Astrocyte (in vitro differentiated cells and primary cell): ENCODE measurements at regions not wholly inside any gene's neighbourhood (a gene's known extent, or its start where the extent isn't known, plus 50 kb on each side); places are given as distances from the start of the nearest gene placed in this dataset.

Source experiments
- DNase-seq: peaks from one replicate; pipeline ENCODE4 v3.0.0-alpha.2; 2010; ENCODE audit warnings: low read depth
- FAIRE-seq: peaks from 2 replicates; lab custom pipeline; 2011; peaks lifted over from hg19 to GRCh38; lab: Jason Lieb, UNC
- H2AFZ ChIP-seq: 2 replicates; pipeline ENCODE4 v1.6.0; 2012; ENCODE audit warnings: low read depth, low read length, inconsistent platforms
- H3K27ac ChIP-seq: 2 replicates; pipeline ENCODE4 v1.5.1; 2011; ENCODE audit warnings: low read depth, low read length, inconsistent platforms
- H3K27me3 ChIP-seq: 2 replicates; pipeline ENCODE4 v1.6.0; 2011; ENCODE audit warnings: low read length, inconsistent platforms; ENCODE audit not compliant: insufficient read depth
- H3K36me3 ChIP-seq: 2 replicates; pipeline ENCODE4 v1.5.1; 2011; ENCODE audit warnings: low read length, inconsistent platforms; ENCODE audit not compliant: insufficient read depth
- H3K4me1 ChIP-seq: 2 replicates; pipeline ENCODE4 v1.5.1; 2011; ENCODE audit warnings: low read length, inconsistent platforms; ENCODE audit not compliant: insufficient read depth
- H3K4me2 ChIP-seq: 2 replicates; pipeline ENCODE4 v1.6.0; 2012; ENCODE audit warnings: low read length, inconsistent platforms
- H3K4me3 ChIP-seq: 2 replicates; pipeline ENCODE4 v1.5.1; 2011; ENCODE audit warnings: low read depth, mild to moderate bottlenecking, low read length, inconsistent platforms; ENCODE audit not compliant: insufficient read depth
- H3K79me2 ChIP-seq: 2 replicates; pipeline ENCODE4 v1.6.0; 2012; ENCODE audit warnings: mild to moderate bottlenecking, low read length, inconsistent platforms; ENCODE audit not compliant: insufficient read depth
- H3K9ac ChIP-seq: 2 replicates; pipeline ENCODE4 v1.6.0; 2012; ENCODE audit warnings: mild to moderate bottlenecking, low read length, inconsistent platforms
- H3K9me3 ChIP-seq: 2 replicates; pipeline ENCODE4 v1.5.1; 2012; ENCODE audit warnings: low read depth, mild to moderate bottlenecking, low read length, inconsistent platforms; ENCODE audit not compliant: insufficient read depth
- H4K20me1 ChIP-seq: 2 replicates; pipeline ENCODE4 v1.6.0; 2012; ENCODE audit warnings: low read length, inconsistent platforms; ENCODE audit not compliant: insufficient read depth
- H3K27ac Mint-ChIP-seq: one replicate; pipeline ENCODE4 v1.8.0; 2021; ENCODE audit warnings: mild to moderate bottlenecking, mixed read lengths; ENCODE audit not compliant: unreplicated experiment
- H3K27me3 Mint-ChIP-seq: one replicate; pipeline ENCODE4 v1.8.0; 2021; ENCODE audit warnings: low read depth, mixed read lengths; ENCODE audit not compliant: unreplicated experiment
- H3K36me3 Mint-ChIP-seq: one replicate; pipeline ENCODE4 v1.8.0; 2021; ENCODE audit warnings: low read depth, mixed read lengths; ENCODE audit not compliant: unreplicated experiment
- H3K4me1 Mint-ChIP-seq: one replicate; pipeline ENCODE4 v1.8.0; 2021; ENCODE audit warnings: low read depth, mixed read lengths; ENCODE audit not compliant: unreplicated experiment
- H3K4me3 Mint-ChIP-seq: one replicate; pipeline ENCODE4 v1.8.0; 2021; ENCODE audit warnings: mild to moderate bottlenecking, moderate library complexity, mixed read lengths; ENCODE audit not compliant: unreplicated experiment
- H3K9me3 Mint-ChIP-seq: one replicate; pipeline ENCODE4 v1.8.0; 2021; ENCODE audit warnings: mild to moderate bottlenecking, mixed read lengths; ENCODE audit not compliant: unreplicated experiment
- CTCF ChIP-seq: IDR thresholded peaks from 2 replicates; pipeline ENCODE4 v1.5.1; 2011; ENCODE audit warnings: low read depth, mild to moderate bottlenecking, inconsistent platforms, low read length, moderate library complexity; ENCODE audit not compliant: insufficient read depth
- EZH2 ChIP-seq: IDR thresholded peaks from 2 replicates; pipeline ENCODE4 v1.6.1; 2012; ENCODE audit warnings: mild to moderate bottlenecking, low read length, inconsistent platforms; ENCODE audit not compliant: insufficient read depth

GRCh38 chr13:78022164-78022877 lies 103.7 kb upstream of the EDNRB start:
- no peak overlapping the region for H3K4me3 Mint-ChIP-seq
- H3K4me1 ChIP-seq = peaks cover 8% of the 10 kb centered on the region
- peak overlapping the region; percentile 44 for H3K27ac Mint-ChIP-seq
- no peaks in the 10 kb centered on the region for H3K79me2 ChIP-seq
- no peaks in the 10 kb centered on the region for H3K36me3 ChIP-seq
- no peaks in the 10 kb centered on the region for H3K27me3 ChIP-seq
- H2AFZ ChIP-seq = peak overlapping the region; percentile 82
- no peaks in the 10 kb centered on the region for H4K20me1 ChIP-seq
- no peaks in the 10 kb centered on the region for H3K36me3 Mint-ChIP-seq
- no peak overlapping the region for H3K9ac ChIP-seq
- no peaks in the 10 kb centered on the region for H3K27me3 Mint-ChIP-seq
- peak overlapping the region; percentile 66 for H3K4me2 ChIP-seq
- no peak overlapping the region for H3K4me3 ChIP-seq
- FAIRE-seq (no peak), DNase-seq (peak; percentile 60)
- peaks cover 14% of the 10 kb centered on the region for H3K9me3 Mint-ChIP-seq
- peak overlapping the region; percentile 30 for H3K27ac ChIP-seq
- TF ChIP-seq CTCF = no peak
- TF ChIP-seq EZH2 = no peak
- H3K9me3 ChIP-seq = no peaks in the 10 kb centered on the region
- H3K4me1 Mint-ChIP-seq = peaks cover 15% of the 10 kb centered on the region

DNA sequence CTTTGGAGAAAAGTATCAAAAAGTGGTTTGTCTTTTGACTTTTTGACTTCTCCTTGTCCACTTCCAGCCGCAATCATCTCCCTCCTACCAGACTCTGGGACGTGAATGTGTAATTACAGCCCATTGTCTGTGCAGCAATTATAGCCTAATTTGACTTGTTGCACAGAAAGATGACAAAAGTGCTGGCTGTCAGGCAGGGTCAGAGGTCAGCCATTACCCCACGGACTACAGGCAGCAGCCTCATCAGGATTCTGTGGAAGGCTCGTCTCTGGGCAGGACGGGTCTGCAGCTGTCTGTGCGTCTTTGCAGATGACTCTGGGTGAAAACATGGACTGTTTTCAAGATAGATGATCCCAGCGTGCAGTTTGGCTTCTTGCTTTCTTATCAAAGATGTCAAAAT lies 102.2 kb upstream of the EDNRB start:
- H4K20me1 ChIP-seq = no peaks in the 10 kb centered on the region
- no peak for FAIRE-seq
- H3K4me2 ChIP-seq = no peak overlapping the region
- no peaks in the 10 kb centered on the region for H3K36me3 Mint-ChIP-seq
- H3K27me3 Mint-ChIP-seq = no peaks in the 10 kb centered on the region
- no peak for DNase-seq
- H3K36me3 ChIP-seq = no peaks in the 10 kb centered on the region
- H3K9me3 ChIP-seq = no peaks in the 10 kb centered on the region
- H3K9me3 Mint-ChIP-seq = peaks cover 14% of the 10 kb centered on the region
- H3K4me3 Mint-ChIP-seq = no peak overlapping the region
- H3K27ac ChIP-seq = no peak overlapping the region
- no peak for TF ChIP-seq EZH2
- TF ChIP-seq CTCF = no peak
- H3K79me2 ChIP-seq = no peaks in the 10 kb centered on the region
- H3K4me1 Mint-ChIP-seq = peaks cover 21% of the 10 kb centered on the region
- no peaks in the 10 kb centered on the region for H3K27me3 ChIP-seq
- H3K9ac ChIP-seq = no peak overlapping the region
- H3K4me3 ChIP-seq = no peak overlapping the region
- H3K4me1 ChIP-seq = peaks cover 8% of the 10 kb centered on the region
- H3K27ac Mint-ChIP-seq = peak overlapping the region; percentile 12
- H2AFZ ChIP-seq = no peak overlapping the region

DNA sequence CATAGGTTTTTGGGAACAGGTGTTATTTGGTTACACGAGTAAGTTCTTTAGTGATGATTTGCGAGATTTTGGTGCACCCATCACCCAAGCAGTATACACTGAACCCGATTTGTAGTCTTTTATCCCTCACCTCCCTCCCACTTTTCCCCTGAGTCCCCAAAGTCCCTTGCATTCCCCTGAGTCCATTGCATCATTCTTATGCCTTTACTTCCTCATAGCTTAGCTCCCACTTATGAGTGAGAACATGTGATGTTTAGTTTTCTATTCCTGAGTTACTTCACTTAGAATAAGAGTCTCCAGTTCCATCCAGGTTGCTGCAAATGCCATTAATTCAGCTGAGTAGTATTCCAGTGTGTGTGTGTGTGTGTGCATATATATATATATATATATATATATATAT lies 97.2 kb upstream of the EDNRB start:
- H4K20me1 ChIP-seq = no peaks in the 10 kb centered on the region
- Mint-ChIP-seq H3K4me3 (no peak overlapping the region), H3K36me3 (no peaks in the 10 kb centered on the region), H3K27ac (no peak overlapping the region), H3K4me1 (peaks cover 11% of the 10 kb centered on the region), H3K9me3 (peaks cover 6% of the 10 kb centered on the region), H3K27me3 (no peaks in the 10 kb centered on the region)
- H3K27ac ChIP-seq = no peak overlapping the region
- no peaks in the 10 kb centered on the region for H3K36me3 ChIP-seq
- H3K9me3 ChIP-seq = no peaks in the 10 kb centered on the region
- FAIRE-seq = no peak
- no peaks in the 10 kb centered on the region for H3K79me2 ChIP-seq
- H3K27me3 ChIP-seq = no peaks in the 10 kb centered on the region
- no peak overlapping the region for H3K4me2 ChIP-seq
- H3K9ac ChIP-seq = no peak overlapping the region
- DNase-seq = no peak
- no peak for TF ChIP-seq CTCF
- no peak for TF ChIP-seq EZH2
- no peak overlapping the region for H3K4me3 ChIP-seq
- H3K4me1 ChIP-seq = no peaks in the 10 kb centered on the region
- H2AFZ ChIP-seq = no peak overlapping the region
